ENCODE measurements at regions not wholly inside any gene's neighbourhood (a gene's known extent, or its start where the extent isn't known, plus 50 kb on each side); places are given as distances from the start of the nearest gene placed in this dataset.
"Not testable (repeated sequence)": the region's sequence is repeated elsewhere in the genome, so short reads cannot be mapped to it uniquely, and the experiment has no call there.

- DNase-seq, result no peak
Measured at GRCh38 chr2:194870974-194871535, 786.0 kb upstream of the SLC39A10 start.

- no peak for DNase-seq
Measured at GRCh38 chr2:194867328-194867727, 789.7 kb upstream of the SLC39A10 start.

GRCh38 chr2:194854941-194855340 lies 802.1 kb upstream of the SLC39A10 start:
- DNase-seq, result no peak

- no peak for DNase-seq
Measured at GRCh38 chr2:194842871-194843270, 814.2 kb upstream of the SLC39A10 start.

GRCh38 chr2:194834371-194834770 lies 822.7 kb upstream of the SLC39A10 start:
- not testable (repeated sequence) for DNase-seq

GRCh38 chr2:194826241-194826640 lies 830.8 kb upstream of the SLC39A10 start:
- no peak for DNase-seq

GRCh38 chr2:194824450-194824849 lies 832.6 kb upstream of the SLC39A10 start:
- DNase-seq, result no peak

- DNase-seq, result no peak
Measured at GRCh38 chr2:194822657-194823056, 834.4 kb upstream of the SLC39A10 start.

- no peak for DNase-seq
Measured at GRCh38 chr2:194822097-194822496, 834.9 kb upstream of the SLC39A10 start.

GRCh38 chr2:194819367-194819766 lies 837.7 kb upstream of the SLC39A10 start:
- no peak for DNase-seq

- no peak for DNase-seq
Measured at GRCh38 chr2:194815475-194815874, 841.6 kb upstream of the SLC39A10 start.

- no peak for DNase-seq
Measured at GRCh38 chr2:194802589-194802988, 854.4 kb upstream of the SLC39A10 start.

- not testable (repeated sequence) for DNase-seq
Measured at GRCh38 chr2:194787071-194787470, 870.0 kb upstream of the SLC39A10 start.

GRCh38 chr2:194771394-194771793 lies 885.6 kb upstream of the SLC39A10 start:
- not testable (repeated sequence) for DNase-seq

- DNase-seq, result no peak
Measured at GRCh38 chr2:194769030-194769429, 888.0 kb upstream of the SLC39A10 start.

GRCh38 chr2:194765723-194766122 lies 891.3 kb upstream of the SLC39A10 start:
- DNase-seq, result no peak

GRCh38 chr2:194750926-194751325 lies 906.1 kb upstream of the SLC39A10 start:
- no peak for DNase-seq

- DNase-seq, result no peak
Measured at GRCh38 chr2:194745557-194746146, 911.4 kb upstream of the SLC39A10 start.

- DNase-seq, result no peak
Measured at GRCh38 chr2:194742706-194743105, 914.3 kb upstream of the SLC39A10 start.

- no peak for DNase-seq
Measured at GRCh38 chr2:194739217-194739616, 917.8 kb upstream of the SLC39A10 start.

- no peak for DNase-seq
Measured at GRCh38 chr2:194735837-194736542, 921.0 kb upstream of the SLC39A10 start.

GRCh38 chr2:194730266-194730665 lies 926.8 kb upstream of the SLC39A10 start:
- no peak for DNase-seq

- no peak for DNase-seq
Measured at GRCh38 chr2:194725169-194725568, 931.9 kb upstream of the SLC39A10 start.

GRCh38 chr2:194723446-194723845 lies 933.6 kb upstream of the SLC39A10 start:
- no peak for DNase-seq

All from stimulated activated CD4-positive, alpha-beta T cell treated with anti-CD3 and anti-CD28 coated beads, Interleukin-4, amount 100 ng/mL, for 1 hour (primary cell).